Chondrocyte (in vitro differentiated cells): ENCODE measurements at regions not wholly inside any gene's neighbourhood (a gene's known extent, or its start where the extent isn't known, plus 50 kb on each side); places are given as distances from the start of the nearest gene placed in this dataset.

Source experiments
- DNase-seq: peaks from one replicate; pipeline ENCODE4 v3.0.0; 2021; ENCODE audit warnings: mixed read lengths, low spot score
- H3K27ac Mint-ChIP-seq: one replicate; pipeline ENCODE4 v1.8.0; 2021; ENCODE audit warnings: mild to moderate bottlenecking, moderate library complexity, mixed read lengths; ENCODE audit not compliant: unreplicated experiment
- H3K27me3 Mint-ChIP-seq: 2 replicates; pipeline ENCODE4 v1.8.0; 2021; ENCODE audit warnings: low read depth, mixed read lengths
- H3K36me3 Mint-ChIP-seq: 2 replicates; pipeline ENCODE4 v1.8.0; 2021; ENCODE audit warnings: low read depth, mixed read lengths
- H3K4me1 Mint-ChIP-seq: 2 replicates; pipeline ENCODE4 v1.8.0; 2021; ENCODE audit warnings: low read depth, mild to moderate bottlenecking, mixed read lengths
- H3K4me3 Mint-ChIP-seq: one replicate; pipeline ENCODE4 v1.8.0; 2021; ENCODE audit warnings: mild to moderate bottlenecking, moderate library complexity, mixed read lengths; ENCODE audit not compliant: unreplicated experiment
- H3K9me3 Mint-ChIP-seq: 2 replicates; pipeline ENCODE4 v1.8.0; 2021; ENCODE audit warnings: low read depth, mixed read lengths
- CTCF ChIP-seq: fragments of 200-600 bp; sonication (generic); IDR thresholded peaks from 2 replicates; pipeline ENCODE4 v1.5.0; 2021; ENCODE audit warnings: antibody characterized with exemption, mild to moderate bottlenecking, moderate library complexity

- Mint-ChIP-seq H3K27ac (peak overlapping the region; percentile 75), H3K4me1 (peaks cover 59% of the 10 kb centered on the region), H3K4me3 (no peak overlapping the region), H3K27me3 (no peaks in the 10 kb centered on the region), H3K36me3 (no peaks in the 10 kb centered on the region), H3K9me3 (peaks cover 11% of the 10 kb centered on the region)
- TF ChIP-seq CTCF, result no peak
- no peak for DNase-seq
These were observed 233.0 kb upstream of the UGT8 start for GRCh38 chr4:114365591-114365990.

- Mint-ChIP-seq H3K9me3 (peaks cover 11% of the 10 kb centered on the region), H3K4me3 (no peak overlapping the region), H3K36me3 (no peaks in the 10 kb centered on the region), H3K27ac (peak overlapping the region; percentile 36), H3K27me3 (no peaks in the 10 kb centered on the region), H3K4me1 (peaks cover 52% of the 10 kb centered on the region)
- no peak for DNase-seq
- no peak for TF ChIP-seq CTCF
These were observed 232.2 kb upstream of the UGT8 start for GRCh38 chr4:114366368-114366767.

- Mint-ChIP-seq H3K9me3 (peaks cover 4% of the 10 kb centered on the region), H3K36me3 (no peaks in the 10 kb centered on the region), H3K27me3 (no peaks in the 10 kb centered on the region), H3K27ac (no peak overlapping the region), H3K4me3 (no peak overlapping the region), H3K4me1 (peaks cover 35% of the 10 kb centered on the region)
- no peak for DNase-seq
- TF ChIP-seq CTCF, result no peak
These were observed 229.9 kb upstream of the UGT8 start for GRCh38 chr4:114368751-114369150.

GRCh38 chr4:114373508-114373907 is 225.1 kb upstream of the UGT8 start:
- Mint-ChIP-seq H3K27me3 (no peaks in the 10 kb centered on the region), H3K9me3 (no peaks in the 10 kb centered on the region), H3K4me1 (peaks cover 4% of the 10 kb centered on the region), H3K27ac (no peak overlapping the region), H3K4me3 (no peak overlapping the region), H3K36me3 (no peaks in the 10 kb centered on the region)
- TF ChIP-seq CTCF, result no peak
- no peak for DNase-seq

- no peaks in the 10 kb centered on the region for H3K36me3 Mint-ChIP-seq
- H3K27ac Mint-ChIP-seq, result no peak overlapping the region
- no peak overlapping the region for H3K4me3 Mint-ChIP-seq
- peak; percentile 97 for TF ChIP-seq CTCF
- DNase-seq, result no peak
- no peaks in the 10 kb centered on the region for H3K27me3 Mint-ChIP-seq
- H3K9me3 Mint-ChIP-seq, result no peaks in the 10 kb centered on the region
- peaks cover 13% of the 10 kb centered on the region for H3K4me1 Mint-ChIP-seq
These were observed 220.2 kb upstream of the UGT8 start for GRCh38 chr4:114378305-114378903.
